PC-3 (cell line): ENCODE measurements at regions not wholly inside any gene's neighbourhood (a gene's known extent, or its start where the extent isn't known, plus 50 kb on each side); places are given as distances from the start of the nearest gene placed in this dataset.

Experiments used
- ATAC-seq: fragments of 200-7000 bp; cut with Tn5 transposase; 2 replicates; pipeline ENCODE4 v1.9.1; 2020; ENCODE audit warnings: mild to moderate bottlenecking, moderate library complexity
- BruUV-seq: library from RNA; stranded (reverse); fragments of 400-500 nt; replicated peaks from 2 replicates; lab custom pipeline; 2021; lab: Mats Ljungman, UMichigan
- CTCF ChIA-PET: fragments of 300-600 bp; sonication (Branson Sonifier 250); formaldehyde crosslinking; loops from one replicate; lab custom pipeline; 2022; ENCODE audit warnings: antibody characterized with exemption; lab: Charles Lee
- POLR2A ChIA-PET: fragments of 300-600 bp; sonication (Branson Sonifier 250); formaldehyde crosslinking; loops from one replicate; lab custom pipeline; 2022; ENCODE audit warnings: antibody characterized with exemption; ENCODE audit not compliant: unreplicated experiment; lab: Charles Lee
- DNase-seq: peaks from one replicate; pipeline ENCODE4 v3.0.0-alpha.2; 2015
- H2AFZ ChIP-seq: fragments of 300-600 bp; sonication (generic); 2 replicates; pipeline ENCODE4 v1.6.0; 2016; ENCODE audit warnings: antibody characterized with exemption, low read length
- H3F3A ChIP-seq: fragments of 300-600 bp; sonication (generic); one replicate; pipeline ENCODE4 v1.6.0; 2017; ENCODE audit warnings: antibody characterized with exemption, low read length, control low read depth, mild to moderate bottlenecking; ENCODE audit not compliant: unreplicated experiment
- H3K27ac ChIP-seq: fragments of 300-600 bp; sonication (generic); 2 replicates; pipeline ENCODE4 v1.5.1; 2016; ENCODE audit warnings: mild to moderate bottlenecking, low read length
- H3K27me3 ChIP-seq: fragments of 300-600 bp; sonication (generic); 2 replicates; pipeline ENCODE4 v1.6.1; 2016; ENCODE audit warnings: low read length, mixed read lengths
- H3K36me3 ChIP-seq: fragments of 300-600 bp; sonication (generic); 2 replicates; pipeline ENCODE4 v1.6.1; 2016; ENCODE audit warnings: low read depth, mixed run types, low read length, mixed read lengths
- H3K4me1 ChIP-seq: fragments of 300-600 bp; sonication (generic); 2 replicates; pipeline ENCODE4 v1.5.1; 2016; ENCODE audit warnings: low read length; ENCODE audit not compliant: insufficient read depth
- H3K4me2 ChIP-seq: fragments of 300-600 bp; sonication (generic); 2 replicates; pipeline ENCODE4 v1.6.0; 2016; ENCODE audit warnings: low read length
- H3K4me3 ChIP-seq: fragments of 300-600 bp; sonication (generic); 2 replicates; pipeline ENCODE4 v1.5.1; 2016; ENCODE audit warnings: mild to moderate bottlenecking, low read length, mixed read lengths
- H3K79me2 ChIP-seq: fragments of 300-600 bp; sonication (generic); 2 replicates; pipeline ENCODE4 v1.6.1; 2017; ENCODE audit warnings: low read length, mixed read lengths
- H3K9ac ChIP-seq: fragments of 300-600 bp; sonication (generic); 2 replicates; pipeline ENCODE4 v1.6.0; 2016; ENCODE audit warnings: mild to moderate bottlenecking, low read length
- H3K9me2 ChIP-seq: fragments of 300-600 bp; sonication (generic); replicated peaks from 2 replicates; pipeline ENCODE4 v1.6.1; 2016; ENCODE audit warnings: mixed run types, low read length, mixed read lengths
- H3K9me3 ChIP-seq: fragments of 300-600 bp; sonication (generic); 2 replicates; pipeline ENCODE4 v1.6.1; 2016; ENCODE audit warnings: low read length, mixed read lengths
- H4K20me1 ChIP-seq: fragments of 300-600 bp; sonication (generic); 2 replicates; pipeline ENCODE4 v1.6.1; 2016; ENCODE audit warnings: low read length, mixed read lengths
- EZH2 ChIP-seq: fragments of 300-600 bp; sonication (generic); IDR thresholded peaks from one replicate; pipeline ENCODE4 v1.6.1; 2017; ENCODE audit warnings: antibody characterized with exemption, mild to moderate bottlenecking, low read length; ENCODE audit not compliant: unreplicated experiment
- EZH2phosphoT487 ChIP-seq: fragments of 300-600 bp; sonication (generic); IDR thresholded peaks from 2 replicates; pipeline ENCODE4 v1.6.1; 2018; ENCODE audit warnings: mild to moderate bottlenecking, antibody characterized with exemption, low read length, borderline replicate concordance
- intact Hi-C: fragments of 100-400 bp; cut with micrococcal nuclease; formaldehyde crosslinking; loops from 2 replicates; pipeline ENCODE4 v1.9.0; 2023
- TF ChIP-seq, protein P1 (sequence below): fragments of 300-600 bp; sonication (generic); conservative IDR thresholded peaks from 2 replicates; pipeline ENCODE4 v1.5.1; 2017; ENCODE audit warnings: antibody characterized with exemption, low read depth, mild to moderate bottlenecking, low read length

DNA sequence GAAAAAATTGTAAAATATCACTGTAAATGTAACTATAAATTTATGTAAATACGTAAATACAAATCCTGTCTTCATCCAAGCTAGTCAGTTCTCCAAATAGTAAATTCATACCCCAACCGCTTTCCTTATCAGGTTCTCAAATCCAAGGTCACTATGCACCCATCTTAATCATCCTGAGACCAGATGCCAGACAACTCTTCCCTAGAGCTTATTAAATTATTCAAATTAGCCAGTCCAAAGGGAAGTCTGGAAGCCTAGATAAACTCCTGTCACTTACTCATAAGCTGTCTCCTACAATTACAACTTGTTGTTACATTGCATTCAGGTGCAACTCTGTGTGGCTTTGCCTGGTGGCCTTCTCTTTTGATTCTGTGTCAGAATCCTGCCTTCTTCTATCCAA lies 836.1 kb upstream of the PCDH20 start:
- H3K9ac ChIP-seq = no peak overlapping the region
- POLR2A ChIA-PET = no interaction called here
- BruUV-seq = no TSS peak

DNA sequence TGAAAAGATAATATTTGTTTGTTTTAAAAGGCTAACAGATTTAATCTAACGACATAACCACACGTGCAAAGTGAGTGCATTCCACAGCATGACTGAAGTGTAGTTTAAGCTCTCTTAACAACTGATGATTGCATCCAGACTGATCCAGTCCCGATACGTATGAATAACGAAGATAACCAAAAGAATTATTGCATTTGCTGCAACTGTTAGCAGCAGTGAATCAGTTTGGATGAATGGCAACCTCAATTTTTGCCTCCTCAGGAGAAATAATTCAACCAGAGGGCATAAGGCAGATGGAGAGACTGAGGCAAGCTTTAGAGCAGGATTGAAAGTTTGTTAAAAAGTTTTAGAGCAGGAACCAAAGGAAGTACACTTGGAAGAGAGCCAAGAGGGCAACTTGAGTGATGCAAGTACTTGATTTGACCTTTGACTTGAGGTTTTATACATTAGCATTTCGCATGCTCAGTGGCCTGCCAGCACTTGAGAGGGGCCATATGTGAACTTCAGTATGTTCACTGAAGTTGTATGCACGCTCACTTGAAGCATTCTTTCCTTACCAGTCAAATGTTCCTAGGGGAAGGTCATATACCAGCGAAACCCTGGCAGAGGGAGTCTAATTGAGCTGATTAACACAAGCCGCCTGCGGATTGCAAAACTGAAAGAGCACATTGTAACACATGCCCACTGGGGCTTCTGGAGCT lies 835.0 kb upstream of the PCDH20 start:
- H3K4me1 ChIP-seq = no peaks in the 10 kb centered on the region
- BruUV-seq = no TSS peak
- H3K27me3 ChIP-seq = no peaks in the 10 kb centered on the region
- no peak for ATAC-seq
- H2AFZ ChIP-seq = no peak overlapping the region
- no peaks in the 10 kb centered on the region for H3K9me2 ChIP-seq
- no peak overlapping the region for H3K9ac ChIP-seq
- no peak overlapping the region for H3K27ac ChIP-seq
- H3K9me3 ChIP-seq = no peaks in the 10 kb centered on the region
- no peaks in the 10 kb centered on the region for H3K36me3 ChIP-seq
- CTCF ChIA-PET = no interaction called here
- no peaks in the 10 kb centered on the region for H4K20me1 ChIP-seq
- intact Hi-C loops = no loop called here
- no peaks in the 10 kb centered on the region for H3F3A ChIP-seq
- TF ChIP-seq, protein P1, sequence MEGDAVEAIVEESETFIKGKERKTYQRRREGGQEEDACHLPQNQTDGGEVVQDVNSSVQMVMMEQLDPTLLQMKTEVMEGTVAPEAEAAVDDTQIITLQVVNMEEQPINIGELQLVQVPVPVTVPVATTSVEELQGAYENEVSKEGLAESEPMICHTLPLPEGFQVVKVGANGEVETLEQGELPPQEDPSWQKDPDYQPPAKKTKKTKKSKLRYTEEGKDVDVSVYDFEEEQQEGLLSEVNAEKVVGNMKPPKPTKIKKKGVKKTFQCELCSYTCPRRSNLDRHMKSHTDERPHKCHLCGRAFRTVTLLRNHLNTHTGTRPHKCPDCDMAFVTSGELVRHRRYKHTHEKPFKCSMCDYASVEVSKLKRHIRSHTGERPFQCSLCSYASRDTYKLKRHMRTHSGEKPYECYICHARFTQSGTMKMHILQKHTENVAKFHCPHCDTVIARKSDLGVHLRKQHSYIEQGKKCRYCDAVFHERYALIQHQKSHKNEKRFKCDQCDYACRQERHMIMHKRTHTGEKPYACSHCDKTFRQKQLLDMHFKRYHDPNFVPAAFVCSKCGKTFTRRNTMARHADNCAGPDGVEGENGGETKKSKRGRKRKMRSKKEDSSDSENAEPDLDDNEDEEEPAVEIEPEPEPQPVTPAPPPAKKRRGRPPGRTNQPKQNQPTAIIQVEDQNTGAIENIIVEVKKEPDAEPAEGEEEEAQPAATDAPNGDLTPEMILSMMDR = no peak
- DNase-seq = no peak
- POLR2A ChIA-PET = no interaction called here
- H3K4me3 ChIP-seq = no peak overlapping the region
- no peak overlapping the region for H3K4me2 ChIP-seq
- H3K79me2 ChIP-seq = no peaks in the 10 kb centered on the region

More for the DNA sequence above, 836.1 kb upstream of the PCDH20 start:
- Histone ChIP-seq H3K79me2 (no peaks in the 10 kb centered on the region), H3K9me2 (no peaks in the 10 kb centered on the region), H3F3A (no peaks in the 10 kb centered on the region), H3K27me3 (no peaks in the 10 kb centered on the region), H3K4me3 (no peak overlapping the region), H3K4me1 (no peaks in the 10 kb centered on the region), H3K4me2 (no peak overlapping the region), H3K9me3 (no peaks in the 10 kb centered on the region), H3K27ac (no peak overlapping the region), H4K20me1 (no peaks in the 10 kb centered on the region), H3K36me3 (no peaks in the 10 kb centered on the region), H2AFZ (no peak overlapping the region)
- no peak for TF ChIP-seq EZH2phosphoT487
- TF ChIP-seq, protein P1 = no peak
- no peak for TF ChIP-seq EZH2
- CTCF ChIA-PET = no interaction called here
- ATAC-seq = no peak
- DNase-seq = no peak
- intact Hi-C loops = no loop called here

DNA sequence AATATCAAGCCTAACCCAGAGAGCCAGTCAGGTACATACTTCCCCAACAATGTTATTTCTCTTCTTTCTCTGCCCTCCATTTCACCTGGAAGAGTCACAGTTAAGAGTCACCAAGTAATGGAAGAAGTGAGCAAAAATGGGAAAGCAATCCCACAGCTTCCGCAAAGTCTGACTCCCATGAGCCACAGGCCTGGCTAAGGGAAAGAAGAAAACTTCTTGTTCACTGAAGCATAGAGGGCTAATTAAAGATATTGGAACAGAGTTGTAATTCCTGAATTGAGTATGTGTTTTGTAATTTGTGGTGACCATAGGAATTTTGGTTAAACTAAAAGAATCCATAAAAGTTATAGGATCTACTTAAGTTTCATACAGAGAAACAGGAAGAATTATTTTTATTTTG lies 830.9 kb upstream of the PCDH20 start:
- POLR2A ChIA-PET = no interaction called here
- TF ChIP-seq, protein P1 = no peak
- TF ChIP-seq EZH2phosphoT487 = no peak
- no peak for TF ChIP-seq EZH2
- H3K9me2 ChIP-seq = no peaks in the 10 kb centered on the region
- BruUV-seq = no TSS peak
- no peak overlapping the region for H3K9ac ChIP-seq
- H4K20me1 ChIP-seq = no peaks in the 10 kb centered on the region
- H3F3A ChIP-seq = no peaks in the 10 kb centered on the region
- no peaks in the 10 kb centered on the region for H3K36me3 ChIP-seq
- DNase-seq (no peak), ATAC-seq (no peak)
- CTCF ChIA-PET = no interaction called here
- no peaks in the 10 kb centered on the region for H3K4me1 ChIP-seq
- no peak overlapping the region for H3K27ac ChIP-seq
- intact Hi-C loops = no loop called here
- no peak overlapping the region for H3K4me3 ChIP-seq
- no peaks in the 10 kb centered on the region for H3K9me3 ChIP-seq
- no peak overlapping the region for H3K4me2 ChIP-seq
- H3K27me3 ChIP-seq = no peaks in the 10 kb centered on the region
- H2AFZ ChIP-seq = no peak overlapping the region
- no peaks in the 10 kb centered on the region for H3K79me2 ChIP-seq
